Kasumi-1 (cell line): ENCODE measurements at regions not wholly inside any gene's neighbourhood (a gene's known extent, or its start where the extent isn't known, plus 50 kb on each side); places are given as distances from the start of the nearest gene placed in this dataset.

Experiments
- DNase-seq, 2 experiments: peaks; one replicate each; lab custom pipeline; 2025; lab: John Stamatoyannopoulos, UW

- DNase-seq, result no peak
These were observed 70.4 kb upstream of the BLCAP start for GRCh38 chr20:37598100-37598543.

DNA sequence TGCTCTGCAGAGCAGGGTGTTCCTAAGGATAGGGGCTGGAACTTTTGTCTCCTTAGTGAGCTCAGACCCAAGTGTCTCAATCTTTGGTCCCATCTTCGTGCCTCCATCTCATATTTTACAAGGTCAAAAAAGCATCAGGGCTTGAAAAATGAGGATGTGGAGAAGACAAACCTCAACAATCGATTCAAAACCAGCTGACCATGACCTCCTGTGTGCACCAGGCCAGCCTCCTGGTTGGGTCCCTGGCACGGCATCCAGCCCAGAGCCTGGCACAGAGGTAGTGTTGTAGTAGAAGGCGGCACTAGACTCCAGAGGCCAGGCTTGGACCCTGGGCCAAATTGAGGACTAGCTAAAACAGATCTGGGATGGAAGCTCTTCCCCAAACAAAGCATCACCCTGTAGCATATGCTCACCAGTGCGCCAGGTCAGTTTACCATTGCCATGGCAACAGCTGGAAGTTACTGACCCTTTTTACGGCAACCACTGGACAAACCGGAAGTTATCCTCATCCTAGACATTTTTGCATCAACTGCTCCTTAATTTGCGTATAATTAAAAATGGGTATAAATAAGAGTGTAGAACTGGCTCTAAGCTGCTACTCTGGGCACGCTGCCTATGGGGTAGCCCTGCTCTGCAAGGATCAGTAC, 69.3 kb upstream of the BLCAP start:
- no peak for DNase-seq

- no peak for DNase-seq
These were observed 68.5 kb upstream of the BLCAP start for GRCh38 chr20:37596168-37596567.

- DNase-seq, result no peak
These were observed 66.0 kb upstream of the BLCAP start for GRCh38 chr20:37593710-37594109.

GRCh38 chr20:37590938-37591490, 63.3 kb upstream of the BLCAP start:
- DNase-seq, result no peak

- no peak for DNase-seq
These were observed 58.4 kb upstream of the BLCAP start for GRCh38 chr20:37586078-37586477.

DNA sequence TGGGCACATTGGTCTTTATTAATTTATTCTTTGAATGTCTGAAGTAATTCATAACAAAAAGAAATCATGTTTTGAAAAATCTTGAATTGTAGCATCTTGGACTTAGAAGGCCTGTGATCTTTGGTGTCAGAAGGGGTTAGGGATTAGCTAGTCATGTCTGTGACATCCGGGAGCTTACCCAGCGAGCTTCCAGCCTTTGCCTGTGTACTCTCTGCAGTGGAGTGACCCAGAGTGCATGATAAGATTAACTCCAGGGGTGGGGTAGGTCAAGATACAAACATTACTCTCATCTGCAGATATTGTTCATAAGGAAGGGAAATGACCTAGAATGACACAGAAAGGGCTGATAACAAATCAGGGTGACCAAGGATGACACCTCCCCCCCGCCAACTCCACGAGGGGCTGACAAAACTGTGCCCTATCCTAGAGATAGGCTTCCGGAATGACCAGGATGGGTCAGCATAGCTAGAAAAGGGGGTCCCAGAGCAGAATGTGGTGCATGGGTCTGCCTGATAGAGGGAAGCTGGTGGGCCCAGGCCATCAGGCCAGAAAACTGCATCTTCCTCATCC, 56.6 kb upstream of the BLCAP start:
- DNase-seq, result no peak

GRCh38 chr20:37581246-37581645, 53.6 kb upstream of the BLCAP start:
- DNase-seq, result no peak

DNA sequence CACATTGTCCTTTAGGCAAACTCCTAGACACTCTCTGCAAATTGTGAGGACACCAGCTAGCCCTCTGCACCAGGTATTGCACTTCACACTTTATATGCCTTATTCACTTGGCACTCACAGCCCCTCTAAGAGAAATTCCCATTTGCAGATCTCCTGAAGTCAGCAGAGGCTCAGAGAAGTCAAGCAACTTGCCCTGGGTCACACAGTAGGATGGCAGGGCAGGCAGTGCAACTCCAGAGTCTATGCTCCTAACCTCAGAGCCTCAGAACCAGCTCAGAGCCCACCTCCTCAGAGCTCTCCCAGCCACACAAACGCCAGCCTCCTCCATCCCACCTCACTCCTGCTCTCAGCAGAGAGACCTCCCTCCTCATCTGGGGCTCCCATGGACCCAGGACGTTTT, 52.4 kb upstream of the BLCAP start:
- no peak for DNase-seq

- DNase-seq, result no peak
These were observed 51.4 kb upstream of the BLCAP start for GRCh38 chr20:37579106-37579505.

- DNase-seq, result no peak
These were observed 50.3 kb upstream of the BLCAP start for GRCh38 chr20:37577981-37578380.
